ENCODE measurements at regions not wholly inside any gene's neighbourhood (a gene's known extent, or its start where the extent isn't known, plus 50 kb on each side); places are given as distances from the start of the nearest gene placed in this dataset.

DNA sequence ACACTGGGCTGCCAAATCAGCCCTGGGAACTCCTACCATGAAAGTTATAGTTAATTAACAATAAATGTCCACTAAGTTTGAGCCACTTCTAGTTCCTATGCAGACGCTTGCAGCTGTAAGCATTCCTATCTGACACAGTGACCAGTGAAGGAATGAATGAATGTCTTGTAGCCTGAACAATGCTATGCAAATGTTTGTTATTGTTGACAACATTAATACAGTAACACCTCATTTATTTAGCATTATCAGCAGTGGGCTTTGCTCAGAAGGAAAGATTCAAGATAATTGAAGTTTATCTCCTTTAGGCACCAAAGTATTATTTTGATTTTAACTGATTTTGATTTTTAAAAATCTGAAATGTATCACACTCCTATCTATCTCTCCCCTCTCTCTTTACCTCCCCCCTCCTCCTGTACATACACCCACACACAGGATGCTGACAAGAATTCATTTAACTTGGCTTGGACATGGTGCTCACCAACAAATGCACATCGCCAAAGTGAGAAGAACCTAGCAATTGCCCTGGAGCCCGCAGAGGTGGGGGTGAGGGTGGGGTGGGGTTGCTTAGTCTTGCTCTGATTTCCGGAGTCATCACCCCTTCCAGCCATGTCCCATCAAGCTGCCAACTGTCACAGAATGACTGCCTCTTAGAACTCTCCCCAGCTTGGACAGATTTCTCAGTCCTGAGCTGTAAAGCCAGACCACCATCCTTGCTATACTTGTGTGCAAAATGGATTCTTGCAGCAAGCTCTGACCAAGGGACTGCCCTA, 215.3 kb upstream of the CSF3R start:
- Histone ChIP-seq H3K36me3 (ENCODE audit: control insufficient read depth in 4 of 4, insufficient read depth in 3 of 4, low read depth in 1 of 4, low read length in 3 of 4) (no peaks in the 10 kb centered on the region), H3K4me1 (ENCODE audit: control insufficient read depth in 4 of 4, insufficient read depth in 4 of 4, low read length in 3 of 4) (no peaks in the 10 kb centered on the region), H3K4me3 (ENCODE audit: low read depth in 1 of 3, low read length in 3 of 3) (no peak overlapping the region), H3K9ac (ENCODE audit: low read depth in 1 of 2, low read length in 2 of 2) (no peak overlapping the region), H3K9me3 (ENCODE audit: control insufficient read depth in 4 of 4, low read length in 3 of 4) (no peaks in the 10 kb centered on the region), H3K27ac (ENCODE audit: low read depth in 1 of 2, low read length in 2 of 2) (no peak overlapping the region), H3K27me3 (ENCODE audit: control insufficient read depth in 4 of 4, insufficient read depth in 4 of 4, low read length in 3 of 4) (peaks cover 0 to 4% (median 2%) of the 10 kb centered on the region in 4 donors)
- WGBS: 64% methylated on average over 4 of the region's 4 CpGs
- TF ChIP-seq FOXA2 (IDR thresholded peaks at IDR 0.05) (no peak), HNF4G (IDR thresholded peaks at IDR 0.05) (no peak)
- TF ChIP-seq, protein P1, sequence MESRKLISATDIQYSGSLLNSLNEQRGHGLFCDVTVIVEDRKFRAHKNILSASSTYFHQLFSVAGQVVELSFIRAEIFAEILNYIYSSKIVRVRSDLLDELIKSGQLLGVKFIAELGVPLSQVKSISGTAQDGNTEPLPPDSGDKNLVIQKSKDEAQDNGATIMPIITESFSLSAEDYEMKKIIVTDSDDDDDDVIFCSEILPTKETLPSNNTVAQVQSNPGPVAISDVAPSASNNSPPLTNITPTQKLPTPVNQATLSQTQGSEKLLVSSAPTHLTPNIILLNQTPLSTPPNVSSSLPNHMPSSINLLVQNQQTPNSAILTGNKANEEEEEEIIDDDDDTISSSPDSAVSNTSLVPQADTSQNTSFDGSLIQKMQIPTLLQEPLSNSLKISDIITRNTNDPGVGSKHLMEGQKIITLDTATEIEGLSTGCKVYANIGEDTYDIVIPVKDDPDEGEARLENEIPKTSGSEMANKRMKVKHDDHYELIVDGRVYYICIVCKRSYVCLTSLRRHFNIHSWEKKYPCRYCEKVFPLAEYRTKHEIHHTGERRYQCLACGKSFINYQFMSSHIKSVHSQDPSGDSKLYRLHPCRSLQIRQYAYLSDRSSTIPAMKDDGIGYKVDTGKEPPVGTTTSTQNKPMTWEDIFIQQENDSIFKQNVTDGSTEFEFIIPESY (IDR thresholded peaks at IDR 0.05): no peak
- DNase-seq (ENCODE audit: low spot score): no peak

DNA sequence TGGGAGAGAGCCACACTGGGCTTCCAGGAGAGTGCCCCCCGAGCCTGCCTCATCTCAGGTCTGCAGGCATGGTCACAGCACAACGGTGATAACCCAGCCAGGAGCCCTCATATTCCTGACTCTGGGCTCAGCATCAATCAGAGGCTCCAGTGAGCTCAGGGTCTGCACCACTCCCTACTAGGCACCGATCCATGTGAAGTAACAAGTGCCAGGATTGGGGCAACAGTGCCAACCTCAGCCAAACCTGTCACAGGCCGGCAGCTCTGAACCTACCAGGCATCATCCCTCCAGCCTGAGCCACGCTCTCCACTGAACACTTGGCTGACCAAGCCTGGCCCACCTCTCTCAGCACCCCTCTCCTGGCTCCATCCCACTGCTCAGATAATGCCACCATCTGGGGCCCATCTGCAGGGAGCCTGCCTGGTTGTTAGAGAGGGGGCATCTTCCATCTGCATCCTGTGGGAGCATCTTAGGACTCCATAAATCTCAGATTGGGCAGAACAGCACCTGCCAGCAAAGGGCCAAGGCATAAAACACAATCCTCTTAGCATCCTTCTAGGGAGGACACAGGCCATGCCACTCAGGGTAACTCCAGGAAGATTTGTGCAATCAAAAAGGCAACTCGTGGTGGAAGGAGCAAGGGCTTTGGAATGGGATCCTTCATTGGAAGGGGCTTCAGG, 213.7 kb upstream of the CSF3R start:
- H3K9me3 ChIP-seq (ENCODE audit: control insufficient read depth in 4 of 4, low read length in 3 of 4): no peaks in the 10 kb centered on the region
- WGBS: 63% methylated on average over 6 of the region's 6 CpGs
- no peak for DNase-seq (ENCODE audit: low spot score)
- H3K4me3 ChIP-seq (ENCODE audit: low read depth in 1 of 3, low read length in 3 of 3): no peak overlapping the region
- no peak overlapping the region for H3K27ac ChIP-seq (ENCODE audit: low read depth in 1 of 2, low read length in 2 of 2)
- TF ChIP-seq, protein P2, sequence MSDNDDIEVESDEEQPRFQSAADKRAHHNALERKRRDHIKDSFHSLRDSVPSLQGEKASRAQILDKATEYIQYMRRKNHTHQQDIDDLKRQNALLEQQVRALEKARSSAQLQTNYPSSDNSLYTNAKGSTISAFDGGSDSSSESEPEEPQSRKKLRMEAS (IDR thresholded peaks at IDR 0.05): no peak
- TF ChIP-seq EGR1 (IDR thresholded peaks at IDR 0.05; ENCODE audit: low read depth in 2 of 2) (no peak), JUND (IDR thresholded peaks at IDR 0.05) (no peak), NR2F2 (IDR thresholded peaks at IDR 0.05) (no peak), YY1 (IDR thresholded peaks at IDR 0.05) (no peak), RAD21 (IDR thresholded peaks at IDR 0.05) (no peak), FOXA1 (IDR thresholded peaks at IDR 0.05) (no peak), GABPA (IDR thresholded peaks at IDR 0.05 in 1 of 2, conservative IDR thresholded peaks at IDR 0.05 in 1 of 2) (no peak), HNF4G (IDR thresholded peaks at IDR 0.05) (no peak), HNF4A (conservative IDR thresholded peaks at IDR 0.05) (no peak), SP1 (IDR thresholded peaks at IDR 0.05) (no peak), RXRA (IDR thresholded peaks at IDR 0.05) (no peak), TAF1 (conservative IDR thresholded peaks at IDR 0.05) (no peak), FOXA2 (IDR thresholded peaks at IDR 0.05) (no peak)
- TF ChIP-seq, protein P3, sequence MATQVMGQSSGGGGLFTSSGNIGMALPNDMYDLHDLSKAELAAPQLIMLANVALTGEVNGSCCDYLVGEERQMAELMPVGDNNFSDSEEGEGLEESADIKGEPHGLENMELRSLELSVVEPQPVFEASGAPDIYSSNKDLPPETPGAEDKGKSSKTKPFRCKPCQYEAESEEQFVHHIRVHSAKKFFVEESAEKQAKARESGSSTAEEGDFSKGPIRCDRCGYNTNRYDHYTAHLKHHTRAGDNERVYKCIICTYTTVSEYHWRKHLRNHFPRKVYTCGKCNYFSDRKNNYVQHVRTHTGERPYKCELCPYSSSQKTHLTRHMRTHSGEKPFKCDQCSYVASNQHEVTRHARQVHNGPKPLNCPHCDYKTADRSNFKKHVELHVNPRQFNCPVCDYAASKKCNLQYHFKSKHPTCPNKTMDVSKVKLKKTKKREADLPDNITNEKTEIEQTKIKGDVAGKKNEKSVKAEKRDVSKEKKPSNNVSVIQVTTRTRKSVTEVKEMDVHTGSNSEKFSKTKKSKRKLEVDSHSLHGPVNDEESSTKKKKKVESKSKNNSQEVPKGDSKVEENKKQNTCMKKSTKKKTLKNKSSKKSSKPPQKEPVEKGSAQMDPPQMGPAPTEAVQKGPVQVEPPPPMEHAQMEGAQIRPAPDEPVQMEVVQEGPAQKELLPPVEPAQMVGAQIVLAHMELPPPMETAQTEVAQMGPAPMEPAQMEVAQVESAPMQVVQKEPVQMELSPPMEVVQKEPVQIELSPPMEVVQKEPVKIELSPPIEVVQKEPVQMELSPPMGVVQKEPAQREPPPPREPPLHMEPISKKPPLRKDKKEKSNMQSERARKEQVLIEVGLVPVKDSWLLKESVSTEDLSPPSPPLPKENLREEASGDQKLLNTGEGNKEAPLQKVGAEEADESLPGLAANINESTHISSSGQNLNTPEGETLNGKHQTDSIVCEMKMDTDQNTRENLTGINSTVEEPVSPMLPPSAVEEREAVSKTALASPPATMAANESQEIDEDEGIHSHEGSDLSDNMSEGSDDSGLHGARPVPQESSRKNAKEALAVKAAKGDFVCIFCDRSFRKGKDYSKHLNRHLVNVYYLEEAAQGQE (IDR thresholded peaks at IDR 0.05): no peak
- TF ChIP-seq, protein P4, sequence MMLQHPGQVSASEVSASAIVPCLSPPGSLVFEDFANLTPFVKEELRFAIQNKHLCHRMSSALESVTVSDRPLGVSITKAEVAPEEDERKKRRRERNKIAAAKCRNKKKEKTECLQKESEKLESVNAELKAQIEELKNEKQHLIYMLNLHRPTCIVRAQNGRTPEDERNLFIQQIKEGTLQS (IDR thresholded peaks at IDR 0.05): no peak
- TF ChIP-seq, protein P5, sequence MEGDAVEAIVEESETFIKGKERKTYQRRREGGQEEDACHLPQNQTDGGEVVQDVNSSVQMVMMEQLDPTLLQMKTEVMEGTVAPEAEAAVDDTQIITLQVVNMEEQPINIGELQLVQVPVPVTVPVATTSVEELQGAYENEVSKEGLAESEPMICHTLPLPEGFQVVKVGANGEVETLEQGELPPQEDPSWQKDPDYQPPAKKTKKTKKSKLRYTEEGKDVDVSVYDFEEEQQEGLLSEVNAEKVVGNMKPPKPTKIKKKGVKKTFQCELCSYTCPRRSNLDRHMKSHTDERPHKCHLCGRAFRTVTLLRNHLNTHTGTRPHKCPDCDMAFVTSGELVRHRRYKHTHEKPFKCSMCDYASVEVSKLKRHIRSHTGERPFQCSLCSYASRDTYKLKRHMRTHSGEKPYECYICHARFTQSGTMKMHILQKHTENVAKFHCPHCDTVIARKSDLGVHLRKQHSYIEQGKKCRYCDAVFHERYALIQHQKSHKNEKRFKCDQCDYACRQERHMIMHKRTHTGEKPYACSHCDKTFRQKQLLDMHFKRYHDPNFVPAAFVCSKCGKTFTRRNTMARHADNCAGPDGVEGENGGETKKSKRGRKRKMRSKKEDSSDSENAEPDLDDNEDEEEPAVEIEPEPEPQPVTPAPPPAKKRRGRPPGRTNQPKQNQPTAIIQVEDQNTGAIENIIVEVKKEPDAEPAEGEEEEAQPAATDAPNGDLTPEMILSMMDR (IDR thresholded peaks at IDR 0.05; ENCODE audit: low read depth, low read length, missing input control): no peak
- TF ChIP-seq, protein P1 (IDR thresholded peaks at IDR 0.05): no peak
- no peaks in the 10 kb centered on the region for H3K4me1 ChIP-seq (ENCODE audit: control insufficient read depth in 4 of 4, insufficient read depth in 4 of 4, low read length in 3 of 4)
- peaks cover 0 to 10% (median 2%) of the 10 kb centered on the region in 4 donors for H3K27me3 ChIP-seq (ENCODE audit: control insufficient read depth in 4 of 4, insufficient read depth in 4 of 4, low read length in 3 of 4)
- H3K9ac ChIP-seq (ENCODE audit: low read depth in 1 of 2, low read length in 2 of 2): no peak overlapping the region
- no peaks in the 10 kb centered on the region for H3K36me3 ChIP-seq (ENCODE audit: control insufficient read depth in 4 of 4, insufficient read depth in 3 of 4, low read depth in 1 of 4, low read length in 3 of 4)

Data from liver (tissue), 8 donors.